Liver (tissue), 7 donors: ENCODE measurements at regions not wholly inside any gene's neighbourhood (a gene's known extent, or its start where the extent isn't known, plus 50 kb on each side); places are given as distances from the start of the nearest gene placed in this dataset.

ENCODE experiments used
- DNase-seq: peaks from one replicate; pipeline ENCODE4 v3.0.0-alpha.2; 2017; ENCODE audit warnings: low spot score
- H3K27ac ChIP-seq, 2 donors: one replicate each; pipeline ENCODE4 v1.7.0; 2013; ENCODE audit warnings: inconsistent platforms in 2 of 2, low read length in 2 of 2, control low read depth in 1 of 2, low read depth in 1 of 2, mild to moderate bottlenecking in 1 of 2
- H3K27me3 ChIP-seq, 4 donors: one replicate each; pipeline versions ENCODE4 v1.6.1 to v1.7.0; 2013; ENCODE audit warnings: low read length in 3 of 4, inconsistent platforms in 1 of 4, mild to moderate bottlenecking in 1 of 4, moderate library complexity in 1 of 4; ENCODE audit not compliant: control insufficient read depth in 4 of 4, insufficient read depth in 4 of 4
- H3K36me3 ChIP-seq, 4 donors: one replicate each; pipeline versions ENCODE4 v1.6.1 to v1.7.0; 2013; ENCODE audit warnings: low read length in 3 of 4, mild to moderate bottlenecking in 3 of 4, low read depth in 1 of 4, moderate library complexity in 1 of 4; ENCODE audit not compliant: control insufficient read depth in 4 of 4, insufficient read depth in 3 of 4
- H3K4me1 ChIP-seq, 4 donors: one replicate each; pipeline versions ENCODE4 v1.6.1 to v1.7.0; 2013; ENCODE audit warnings: low read length in 3 of 4, mild to moderate bottlenecking in 3 of 4, moderate library complexity in 1 of 4; ENCODE audit not compliant: control insufficient read depth in 4 of 4, insufficient read depth in 4 of 4
- H3K4me3 ChIP-seq, 3 donors: one replicate each; pipeline versions ENCODE4 v1.6.1 to v1.7.0; 2013; ENCODE audit warnings: low read length in 3 of 3, control low read depth in 1 of 3, low read depth in 1 of 3, mild to moderate bottlenecking in 1 of 3
- H3K9ac ChIP-seq, 2 donors: one replicate each; pipeline ENCODE4 v1.7.0; 2013; ENCODE audit warnings: low read length in 2 of 2, mild to moderate bottlenecking in 2 of 2, moderate library complexity in 2 of 2, control low read depth in 1 of 2, low read depth in 1 of 2
- H3K9me3 ChIP-seq, 4 donors: one replicate each; pipeline versions ENCODE4 v1.6.1 to v1.7.0; 2013; ENCODE audit warnings: low read length in 3 of 4; ENCODE audit not compliant: control insufficient read depth in 4 of 4
- EGR1 ChIP-seq, 2 donors: IDR thresholded peaks; 2 replicates each; pipeline ENCODE4 v1.6.1; 2016 to 2018; ENCODE audit warnings: antibody characterized with exemption in 2 of 2, low read depth in 2 of 2
- FOXA1 ChIP-seq: IDR thresholded peaks from 2 replicates; pipeline ENCODE4 v1.6.1; 2016; ENCODE audit warnings: antibody characterized with exemption
- FOXA2 ChIP-seq: IDR thresholded peaks from 2 replicates; pipeline ENCODE4 v1.6.1; 2016; ENCODE audit warnings: antibody characterized with exemption
- HNF4A ChIP-seq, 2 donors: conservative IDR thresholded peaks; 2 replicates each; pipeline ENCODE4 v1.6.1; 2016; ENCODE audit warnings: antibody characterized with exemption in 2 of 2, mild to moderate bottlenecking in 2 of 2
- HNF4G ChIP-seq: IDR thresholded peaks from 2 replicates; pipeline ENCODE4 v1.6.1; 2016; ENCODE audit warnings: antibody characterized with exemption
- JUND ChIP-seq, 2 donors: IDR thresholded peaks; 2 replicates each; pipeline ENCODE4 v1.6.1; 2016; ENCODE audit warnings: antibody characterized with exemption in 2 of 2
- NR2F2 ChIP-seq: IDR thresholded peaks from 2 replicates; pipeline ENCODE4 v1.6.1; 2016; ENCODE audit warnings: antibody characterized with exemption
- RXRA ChIP-seq, 2 donors: IDR thresholded peaks; 2 replicates each; pipeline ENCODE4 v1.6.1; 2017 to 2018; ENCODE audit warnings: antibody characterized with exemption in 2 of 2, mild to moderate bottlenecking in 1 of 2
- SP1 ChIP-seq: IDR thresholded peaks from 2 replicates; pipeline ENCODE4 v1.6.1; 2018; ENCODE audit warnings: antibody characterized with exemption, mild to moderate bottlenecking
- TAF1 ChIP-seq: conservative IDR thresholded peaks from 2 replicates; pipeline ENCODE4 v1.6.1; 2016; ENCODE audit warnings: antibody characterized with exemption, mild to moderate bottlenecking
- ZBTB33 ChIP-seq: IDR thresholded peaks from 2 replicates; pipeline ENCODE4 v1.6.1; 2016; ENCODE audit warnings: antibody characterized with exemption
- WGBS: extraction: QIAGEN DNeasy Blood & Tissue Kit; methylation state at CpG from one replicate; pipeline ENCODE4 v1.1.7; 2013; 5-methylcytosine and 5-hydroxymethylcytosine counted together
- donor health status: healthy.
- donor health status: healthy.
- donor health status: healthy.
- donor health status: healthy.

GRCh38 chr5:133841831-133842750 lies 126.3 kb downstream of the C5orf15 start:
- Histone ChIP-seq H3K36me3 (no peaks in the 10 kb centered on the region), H3K27ac (no peak overlapping the region), H3K4me3 (no peak overlapping the region), H3K9ac (no peak overlapping the region), H3K27me3 (no peaks in the 10 kb centered on the region), H3K4me1 (peaks cover 0 to 3% (median 0%) of the 10 kb centered on the region in 4 donors), H3K9me3 (no peaks in the 10 kb centered on the region)
- 86% methylated on average over 11 of the region's 11 CpGs for WGBS
- DNase-seq: no peak
- TF ChIP-seq HNF4G: no peak
- no peak for TF ChIP-seq SP1
- TF ChIP-seq FOXA2: no peak
- TF ChIP-seq TAF1: no peak
- TF ChIP-seq FOXA1: no peak

- H3K4me3 ChIP-seq: no peak overlapping the region
- H3K27ac ChIP-seq: no peak overlapping the region
- no peak overlapping the region for H3K9ac ChIP-seq
- TF ChIP-seq JUND (IDR thresholded peaks at IDR 0.05) (no peak), FOXA2 (no peak), HNF4A (conservative IDR thresholded peaks at IDR 0.05) (no peak)
- peaks cover 0 to 3% (median 0%) of the 10 kb centered on the region in 4 donors for H3K4me1 ChIP-seq
- WGBS: 54% methylated on average over 2 of the region's 2 CpGs
- no peaks in the 10 kb centered on the region for H3K36me3 ChIP-seq
- DNase-seq: no peak
- H3K27me3 ChIP-seq: peaks cover 0 to 1% (median 0%) of the 10 kb centered on the region in 4 donors
- H3K9me3 ChIP-seq: peaks cover 0 to 2% (median 0%) of the 10 kb centered on the region in 4 donors
Observed at GRCh38 chr5:133840168-133840567, 128.3 kb downstream of the C5orf15 start.

GRCh38 chr5:133839721-133840120 lies 128.7 kb downstream of the C5orf15 start:
- Histone ChIP-seq H3K4me3 (no peak overlapping the region), H3K27me3 (peaks cover 0 to 4% (median 0%) of the 10 kb centered on the region in 4 donors), H3K9ac (no peak overlapping the region), H3K36me3 (no peaks in the 10 kb centered on the region), H3K9me3 (peaks cover 0 to 3% (median 0%) of the 10 kb centered on the region in 4 donors), H3K4me1 (peaks cover 0 to 3% (median 0%) of the 10 kb centered on the region in 4 donors), H3K27ac (no peak overlapping the region)
- DNase-seq: no peak
- TF ChIP-seq RXRA (IDR thresholded peaks at IDR 0.05): no peak
- WGBS: 36% methylated on average over 3 of the region's 3 CpGs

GRCh38 chr5:133839090-133839489 lies 129.3 kb downstream of the C5orf15 start:
- TF ChIP-seq ZBTB33 (no peak), EGR1 (IDR thresholded peaks at IDR 0.05; ENCODE audit: low read depth in 2 of 2) (no peak), NR2F2 (no peak), RXRA (IDR thresholded peaks at IDR 0.05) (no peak)
- 88% methylated on average over 3 of the region's 3 CpGs for WGBS

More at GRCh38 chr5:133839090-133839489, 129.3 kb downstream of the C5orf15 start:
- no peak overlapping the region for H3K9ac ChIP-seq
- H3K36me3 ChIP-seq: no peaks in the 10 kb centered on the region
- peaks cover 0 to 3% (median 0%) of the 10 kb centered on the region in 4 donors for H3K4me1 ChIP-seq
- peaks cover 0 to 4% (median 0%) of the 10 kb centered on the region in 4 donors for H3K27me3 ChIP-seq
- H3K27ac ChIP-seq: no peak overlapping the region
- H3K4me3 ChIP-seq: no peak overlapping the region
- DNase-seq: no peak
- peaks cover 0 to 3% (median 0%) of the 10 kb centered on the region in 4 donors for H3K9me3 ChIP-seq
